Stimulated activated CD4-positive, alpha-beta T cell treated with anti-CD3 and anti-CD28 coated beads, Interleukin-15, amount 100 ng/mL, for 48 hours (primary cell): ENCODE measurements at regions not wholly inside any gene's neighbourhood (a gene's known extent, or its start where the extent isn't known, plus 50 kb on each side); places are given as distances from the start of the nearest gene placed in this dataset.

ENCODE experiments used
- DNase-seq, 2 donors: peaks; one replicate each; pipeline ENCODE4 v3.0.0-alpha.2; 2020; ENCODE audit warnings: low read depth in 2 of 2

DNA sequence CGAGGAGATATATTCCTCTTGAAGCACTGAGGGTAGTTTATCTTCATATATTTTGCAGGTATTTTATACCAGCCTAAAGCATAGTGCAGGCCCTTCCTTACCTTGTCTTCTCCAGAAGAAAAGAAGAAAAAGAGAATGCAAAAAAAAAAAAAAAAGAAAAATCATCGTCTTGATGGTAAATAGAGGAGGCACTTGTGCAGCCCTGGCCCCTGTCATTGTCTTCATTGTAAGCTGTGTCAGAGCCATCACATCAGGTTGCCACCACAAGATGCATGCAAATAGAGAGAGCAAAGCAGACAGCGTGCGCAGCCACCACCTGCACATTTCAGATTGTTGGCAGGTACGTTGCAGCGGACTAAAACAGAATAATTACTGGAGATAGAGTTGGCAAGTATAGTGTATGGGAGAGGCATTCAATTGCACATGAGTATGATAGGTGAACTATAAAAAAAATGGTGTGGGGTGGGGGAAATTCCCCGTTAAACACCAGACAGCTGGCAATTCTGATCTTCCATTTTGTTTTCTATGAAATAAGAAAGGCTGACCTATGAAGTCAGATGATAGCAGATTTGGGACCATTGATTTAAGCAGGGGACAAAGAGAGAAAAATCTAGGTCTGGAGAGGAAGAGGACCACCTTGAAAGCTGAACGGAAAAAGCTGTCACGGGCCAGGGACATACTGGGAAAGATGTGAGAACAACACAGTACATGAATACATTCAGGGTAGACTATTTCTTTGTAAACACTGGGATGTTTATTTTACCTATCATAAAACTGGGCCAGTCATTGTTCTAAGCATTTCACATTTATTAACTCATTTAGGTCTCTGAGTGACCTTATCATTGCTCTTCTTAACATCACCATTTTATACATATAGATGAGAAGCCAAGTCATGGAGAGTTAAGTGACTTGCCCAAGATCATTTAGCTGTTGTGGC, 306.3 kb upstream of the SP8 start:
- DNase-seq = no peak

DNA sequence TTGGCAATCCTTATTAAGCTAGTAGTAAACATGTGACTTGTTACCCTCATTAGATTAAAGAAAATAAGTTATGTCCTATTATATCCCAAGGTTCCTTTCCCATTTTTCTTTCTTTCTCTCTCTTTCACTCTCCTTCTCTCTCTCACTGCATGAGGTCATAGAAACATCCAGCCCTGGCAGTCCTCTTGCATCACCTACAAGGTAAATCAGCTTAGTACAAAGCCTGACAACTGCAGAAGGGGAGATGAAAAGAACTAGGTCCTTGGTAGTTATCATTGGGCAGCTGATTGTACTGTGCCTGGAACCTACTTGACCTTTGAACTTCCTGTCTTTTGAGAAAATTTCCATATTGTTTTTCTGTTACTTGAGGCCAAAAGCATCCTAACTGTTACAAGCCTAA, 307.9 kb upstream of the SP8 start:
- no peak for DNase-seq

DNA sequence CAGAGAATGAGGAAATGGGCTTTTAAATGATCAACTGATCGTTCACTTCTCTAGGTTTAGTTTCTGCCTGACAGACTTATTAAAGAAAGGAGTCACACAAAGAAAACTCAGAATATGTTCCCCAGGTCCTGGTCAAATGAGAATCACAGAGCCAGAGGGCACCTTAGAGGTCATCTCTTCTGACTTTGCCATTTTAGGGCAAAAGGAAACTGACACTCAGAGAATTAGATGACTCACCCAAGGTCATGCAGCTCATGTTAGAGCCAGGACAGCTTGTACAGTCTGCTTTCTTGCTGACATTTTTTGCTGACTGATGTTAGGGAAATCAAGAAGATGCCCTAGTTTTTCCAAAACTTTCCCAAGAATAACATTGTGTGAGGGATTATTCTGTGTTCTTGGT, 312.7 kb upstream of the SP8 start:
- no peak for DNase-seq

DNA sequence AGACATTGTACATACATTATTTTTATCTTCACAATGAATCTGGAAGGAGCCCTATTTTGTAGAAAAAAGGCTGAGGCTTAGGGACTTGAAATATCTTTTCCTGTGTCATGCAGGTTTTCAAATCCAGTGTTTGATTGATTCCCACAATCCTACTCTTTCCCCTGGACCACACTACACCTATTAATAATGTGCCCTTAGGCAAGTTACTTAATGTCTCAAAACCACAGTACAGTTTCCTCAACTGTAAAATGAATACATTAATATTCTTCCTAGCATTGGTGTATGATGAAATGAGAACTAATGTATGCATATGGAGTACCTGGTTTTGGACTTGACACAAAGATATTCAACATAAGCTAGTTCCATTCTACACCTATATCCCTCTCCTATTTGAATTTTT, 313.3 kb upstream of the SP8 start:
- DNase-seq = no peak

DNA sequence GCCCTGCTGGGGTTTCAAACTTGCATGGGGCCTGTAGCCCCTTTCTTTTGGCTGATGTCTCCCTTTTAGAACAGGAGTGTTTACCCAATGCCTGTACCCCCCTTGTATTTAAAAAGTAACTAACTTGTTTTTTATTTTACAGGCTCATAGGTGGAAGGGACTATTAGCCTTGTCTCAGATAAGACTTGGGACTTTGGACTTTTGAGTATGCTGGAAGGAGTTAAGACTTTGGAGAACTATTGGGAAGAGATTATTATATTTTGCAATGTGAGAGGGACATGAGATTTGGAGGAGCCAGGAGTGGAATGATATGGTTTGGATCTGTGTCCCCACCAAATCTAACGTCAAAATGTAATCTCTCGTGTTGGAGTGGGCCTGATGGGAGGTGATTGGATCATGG, 314.9 kb upstream of the SP8 start:
- DNase-seq = no peak

DNA sequence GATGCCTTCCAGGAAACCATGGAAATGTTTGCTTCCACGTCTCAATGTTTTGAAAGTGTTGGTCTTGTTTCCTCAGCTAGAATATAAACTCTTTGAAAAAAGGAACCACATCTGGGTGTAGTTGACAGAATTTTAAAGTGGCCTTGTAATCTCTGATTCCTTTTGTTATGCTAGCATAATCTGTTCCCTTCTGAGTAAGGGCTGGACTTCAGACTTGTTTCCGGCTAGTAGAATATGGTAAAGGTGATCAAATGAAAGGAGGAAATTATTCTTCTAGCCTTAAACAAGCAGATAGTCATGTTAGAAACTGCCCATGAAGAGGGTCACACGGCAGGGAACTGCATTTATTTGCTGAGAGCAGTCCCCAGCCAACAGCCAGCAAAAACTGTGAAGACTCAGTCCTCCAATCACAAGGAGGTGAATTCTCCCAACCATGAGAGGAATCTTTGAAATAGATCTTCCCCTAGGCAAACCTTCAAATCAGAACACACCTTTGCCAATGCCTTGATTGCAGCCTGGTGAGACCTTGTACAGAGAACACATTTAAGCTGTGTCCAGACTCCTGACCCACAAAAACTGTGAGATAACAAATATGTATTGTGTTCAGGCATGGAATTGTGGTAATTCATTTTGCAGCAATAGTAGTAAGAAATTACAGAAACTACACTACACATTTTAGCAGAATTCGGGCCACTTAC, 316.9 kb upstream of the SP8 start:
- no peak for DNase-seq

DNA sequence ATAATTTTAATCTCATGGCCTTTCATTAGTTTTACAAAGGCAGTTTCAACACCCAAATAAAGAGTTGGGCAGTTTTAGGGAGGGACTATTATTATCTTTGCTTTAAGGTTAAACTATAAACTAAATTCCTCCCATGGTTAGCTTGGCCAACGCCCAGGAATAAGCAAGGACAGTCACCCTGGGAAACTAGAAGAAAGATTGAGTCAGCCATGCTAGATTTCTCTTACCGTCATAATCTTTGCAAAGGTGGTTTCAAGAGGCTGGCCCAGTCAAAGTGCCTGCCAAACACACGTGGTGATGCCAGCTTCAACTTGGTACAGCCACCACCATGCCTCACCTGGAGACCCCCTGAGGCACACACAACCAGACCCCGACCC, 317.4 kb upstream of the SP8 start:
- no peak for DNase-seq

DNA sequence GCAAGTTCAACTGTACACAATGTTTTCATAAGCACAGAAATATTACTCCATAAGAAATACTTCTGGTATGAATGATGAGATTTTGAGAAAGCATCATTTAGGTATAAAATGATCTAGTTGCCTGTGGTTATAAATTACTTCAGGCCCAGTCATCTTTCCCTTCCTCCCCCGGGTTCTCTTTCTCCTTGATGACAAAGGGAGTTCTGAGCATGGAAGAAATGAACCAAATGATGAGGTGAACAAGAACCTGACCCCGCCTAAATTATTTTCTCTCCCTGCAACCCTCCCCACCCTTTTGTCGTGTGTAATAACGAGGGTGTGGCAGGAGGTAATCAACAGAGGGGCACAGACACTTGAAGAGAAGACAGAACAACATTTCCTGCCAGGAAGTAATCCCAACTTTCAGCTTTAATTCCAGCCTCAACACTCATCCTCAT, 319.6 kb upstream of the SP8 start:
- no peak for DNase-seq

DNA sequence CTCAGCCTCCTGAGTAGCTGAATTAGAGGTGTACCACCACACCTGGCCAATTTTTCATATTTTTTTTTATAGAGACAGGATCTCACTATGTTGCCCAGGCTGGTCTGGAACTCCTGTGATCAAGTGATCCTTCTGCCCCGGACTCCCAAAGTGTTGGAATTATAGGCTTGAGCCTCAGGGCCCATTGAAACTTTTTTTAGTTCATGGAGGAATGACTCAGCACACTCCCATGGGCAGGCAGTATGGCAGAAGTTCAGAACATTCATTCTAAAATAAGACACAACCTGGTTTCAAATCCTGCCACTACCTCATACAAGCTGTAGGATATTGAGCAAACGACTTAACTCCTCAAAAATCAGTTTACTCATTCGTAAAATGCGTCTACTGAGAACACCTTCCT, 320.4 kb upstream of the SP8 start:
- no peak for DNase-seq

DNA sequence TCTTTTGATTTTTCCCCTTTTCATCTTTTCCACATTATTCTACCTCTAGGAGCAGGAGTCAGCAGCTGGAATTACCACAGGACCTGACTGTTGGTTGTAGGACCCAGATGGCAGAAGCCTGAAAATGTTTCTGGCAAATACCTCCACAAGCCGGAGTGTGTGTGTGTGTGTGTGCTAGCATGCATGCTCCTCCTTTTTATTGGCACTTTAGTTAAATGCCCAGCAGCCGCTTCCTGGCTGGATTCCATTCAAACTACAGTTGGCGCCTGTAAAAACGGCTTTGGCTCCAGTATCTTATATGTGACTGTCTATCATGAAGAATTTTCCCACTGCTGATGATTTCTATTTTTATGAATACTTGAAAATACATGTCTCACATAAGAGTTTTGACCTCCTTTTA, 319.7 kb upstream of the SP4 start:
- no peak for DNase-seq

DNA sequence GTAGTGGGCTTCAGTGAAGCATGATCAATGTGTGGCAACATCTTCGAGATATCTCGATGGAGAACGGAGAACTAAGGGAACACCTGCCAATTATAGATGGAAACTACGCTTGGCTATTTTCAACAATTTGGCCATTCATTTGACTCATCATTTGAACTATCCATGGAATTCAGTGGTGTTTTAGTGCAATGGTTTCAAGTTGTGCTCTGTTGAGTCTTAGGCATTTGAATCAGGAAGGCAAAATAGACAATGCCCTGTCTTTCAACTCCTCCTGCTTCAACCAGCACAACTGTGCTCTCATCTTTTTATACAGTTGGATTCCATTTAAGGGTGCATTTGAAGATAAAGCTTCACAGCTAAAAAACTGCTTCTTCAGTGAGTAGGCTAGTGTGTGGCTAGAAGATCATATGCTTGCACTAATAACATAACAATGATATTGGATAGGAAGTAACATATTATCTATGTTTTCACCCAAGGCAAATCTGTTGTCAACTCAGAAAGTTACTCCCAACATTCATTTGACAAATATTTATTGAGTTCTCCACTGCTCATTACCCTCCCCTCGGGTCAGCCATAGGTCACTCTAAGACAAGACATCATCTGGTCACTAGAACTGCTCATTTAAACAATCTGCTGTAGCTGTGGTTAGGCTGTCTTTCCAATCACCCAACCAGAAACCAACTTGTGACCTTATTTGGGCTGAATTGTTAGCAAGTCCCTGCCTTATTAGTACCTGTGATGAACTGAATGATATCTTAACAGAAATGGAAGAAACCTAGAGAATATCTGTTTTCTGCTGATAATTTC, 314.1 kb upstream of the SP4 start:
- no peak for DNase-seq

DNA sequence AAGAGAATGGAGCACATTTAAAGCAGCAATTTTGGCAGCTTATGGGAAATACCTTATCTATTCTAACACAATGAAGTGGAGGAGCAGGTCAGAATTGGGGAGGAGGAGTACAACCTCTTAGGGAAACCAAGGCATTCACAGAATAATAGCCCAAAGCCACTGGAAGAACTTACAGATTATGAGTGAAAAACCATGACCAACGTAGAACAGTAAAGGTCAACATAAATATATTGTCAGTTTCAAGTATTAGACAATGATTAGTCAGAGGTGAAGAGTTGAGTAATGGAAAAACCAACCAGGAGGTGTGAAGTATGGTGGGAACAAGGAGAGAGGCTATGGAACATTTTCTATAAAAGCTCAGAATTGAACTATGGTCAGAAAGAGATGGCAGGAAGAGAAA, 304.3 kb upstream of the SP4 start:
- no peak for DNase-seq

DNA sequence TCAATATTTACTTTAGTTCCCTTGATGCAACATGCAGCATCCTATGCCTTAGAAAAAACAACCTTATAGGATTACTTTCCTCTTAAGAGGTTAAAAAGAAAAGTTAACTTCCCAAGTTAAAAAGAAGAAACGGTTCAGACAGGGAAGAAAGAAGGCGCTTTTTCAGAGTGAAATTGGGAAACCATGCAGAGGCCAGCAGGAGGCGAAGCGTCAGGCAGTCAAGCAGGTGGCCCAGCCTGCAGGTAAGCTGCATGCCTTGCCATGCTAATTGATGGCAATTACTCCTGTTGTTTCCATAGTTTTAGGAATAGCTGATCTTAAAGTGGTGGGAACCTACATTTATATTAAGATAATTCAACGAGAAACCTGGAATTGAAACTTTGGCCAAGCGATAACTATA, 302.6 kb upstream of the SP4 start:
- no peak for DNase-seq

DNA sequence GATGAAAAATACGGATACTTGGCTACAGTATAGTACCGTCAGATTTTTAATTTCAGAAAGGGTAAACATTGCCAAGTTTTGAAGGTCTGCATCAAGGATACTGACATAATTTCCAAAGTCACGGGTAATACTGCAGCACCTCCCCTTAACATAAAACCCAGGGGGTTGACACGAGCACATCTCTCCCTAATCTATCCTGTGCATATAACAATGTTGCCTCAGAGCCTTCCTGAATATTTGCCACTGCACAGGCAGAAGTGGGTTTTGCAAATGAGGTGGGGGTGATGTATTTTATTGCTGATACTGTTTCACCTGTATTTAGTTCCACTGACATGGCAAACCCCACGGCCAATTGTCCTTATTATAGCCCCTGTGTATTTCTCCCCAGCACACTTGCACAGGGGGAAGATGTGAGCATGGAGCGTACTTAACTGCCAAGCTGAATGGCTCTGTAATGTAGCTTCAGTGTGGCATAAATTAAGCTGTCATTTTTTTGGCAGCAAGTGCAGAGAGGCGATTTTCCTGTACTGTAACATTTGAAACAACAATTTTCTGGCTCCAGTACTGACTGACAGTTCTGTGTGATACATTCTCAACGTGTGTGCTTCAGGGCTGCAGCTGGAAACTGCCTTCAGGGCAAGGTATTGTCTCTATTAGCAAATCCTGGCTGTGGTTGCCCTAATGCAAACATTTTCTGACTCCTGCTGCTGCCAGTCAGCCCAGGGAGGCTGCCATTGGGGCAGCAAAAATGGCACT, 299.6 kb upstream of the SP4 start:
- DNase-seq = no peak

DNA sequence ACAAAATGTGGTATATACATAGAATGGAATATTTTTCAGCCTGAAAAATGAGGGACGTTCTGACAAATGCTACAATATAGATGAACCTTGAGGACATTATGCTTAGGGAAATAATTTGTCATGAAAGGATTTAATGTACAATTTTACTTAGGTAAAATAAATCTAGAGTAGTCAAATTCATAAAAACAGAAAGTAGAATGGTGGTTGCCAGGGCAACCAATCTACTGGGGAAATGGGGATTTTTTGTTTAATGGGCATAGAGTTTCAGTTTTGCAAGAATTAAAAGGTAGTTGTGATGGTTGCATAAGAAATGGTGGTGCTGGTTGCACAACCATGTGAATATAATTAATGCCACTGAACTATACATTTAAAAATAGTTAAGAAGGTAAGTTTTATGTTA, 296.0 kb upstream of the SP4 start:
- no peak for DNase-seq

DNA sequence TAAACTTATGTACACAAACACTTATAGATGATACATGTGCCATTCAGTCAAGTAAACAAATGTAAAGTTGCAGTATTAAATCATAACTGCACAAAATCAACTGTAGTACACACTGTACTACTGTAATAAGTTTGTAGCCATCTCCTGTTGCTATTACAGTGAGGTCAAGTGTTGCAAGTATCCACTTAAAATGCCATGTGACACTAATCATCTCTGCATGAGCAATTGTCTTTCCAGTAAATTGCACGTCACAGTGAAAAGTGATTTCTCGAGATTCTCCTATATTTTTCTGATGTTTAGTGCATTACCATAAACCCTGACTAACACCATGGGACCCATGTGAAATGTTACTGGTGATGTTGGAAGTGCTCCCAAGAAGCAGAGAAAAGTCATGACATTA, 293.3 kb upstream of the SP4 start:
- DNase-seq = no peak

DNA sequence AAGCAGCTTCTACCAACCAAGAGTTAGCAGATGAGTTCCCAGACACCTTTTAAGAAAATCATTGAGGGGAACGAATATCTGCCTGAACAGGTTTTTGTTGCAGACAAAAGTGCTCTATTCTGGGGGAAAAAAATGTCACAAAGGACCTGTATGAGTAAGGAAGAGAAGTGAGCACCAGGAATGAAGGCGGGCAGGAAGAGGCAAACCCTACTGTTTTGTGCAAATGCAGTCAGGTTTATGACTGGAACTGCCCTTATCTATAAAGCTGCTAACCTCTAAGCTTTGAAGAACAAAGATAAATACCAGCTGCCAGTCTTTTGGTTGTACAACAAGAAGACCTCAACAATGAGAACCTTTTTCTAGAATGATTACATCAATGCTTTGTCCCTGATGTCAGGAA, 292.4 kb upstream of the SP4 start:
- DNase-seq = no peak

DNA sequence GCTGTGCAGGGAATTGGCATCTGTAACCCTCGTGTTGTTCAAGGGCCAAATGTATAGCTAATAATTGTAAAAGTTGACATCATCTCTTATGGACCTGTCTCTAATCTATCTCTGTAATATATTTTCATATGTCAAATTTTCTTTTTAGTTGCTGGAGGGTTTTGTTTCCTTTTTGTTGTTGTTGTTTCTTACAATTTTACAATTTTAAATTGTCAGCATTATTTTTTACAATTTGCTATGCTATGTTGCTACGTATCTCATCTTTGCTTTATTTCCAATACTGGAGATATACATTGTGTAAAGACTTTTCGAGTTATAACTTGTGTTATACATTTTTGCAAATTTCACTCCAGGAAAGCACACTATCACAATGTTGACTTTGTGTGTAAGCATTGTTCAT, 290.2 kb upstream of the SP4 start:
- no peak for DNase-seq

DNA sequence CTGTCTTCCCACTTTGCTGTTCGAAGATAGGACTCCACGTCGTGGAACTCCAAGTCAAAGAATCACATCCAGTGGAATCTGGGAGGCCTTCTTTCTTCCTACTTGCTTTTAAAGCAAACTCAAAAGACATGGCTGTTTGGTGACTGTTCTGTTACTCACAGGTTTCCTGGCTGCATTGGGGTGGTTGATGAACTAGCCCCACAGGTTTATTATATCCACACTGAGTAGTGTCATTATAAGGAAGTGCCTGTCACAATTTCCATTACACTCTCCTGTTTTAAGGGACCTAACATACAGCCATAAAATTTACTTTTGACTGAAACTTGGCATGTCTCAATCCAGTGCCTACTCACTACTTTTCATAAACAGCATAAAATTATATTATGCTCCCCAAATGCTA, 287.3 kb upstream of the SP4 start:
- DNase-seq = no peak

DNA sequence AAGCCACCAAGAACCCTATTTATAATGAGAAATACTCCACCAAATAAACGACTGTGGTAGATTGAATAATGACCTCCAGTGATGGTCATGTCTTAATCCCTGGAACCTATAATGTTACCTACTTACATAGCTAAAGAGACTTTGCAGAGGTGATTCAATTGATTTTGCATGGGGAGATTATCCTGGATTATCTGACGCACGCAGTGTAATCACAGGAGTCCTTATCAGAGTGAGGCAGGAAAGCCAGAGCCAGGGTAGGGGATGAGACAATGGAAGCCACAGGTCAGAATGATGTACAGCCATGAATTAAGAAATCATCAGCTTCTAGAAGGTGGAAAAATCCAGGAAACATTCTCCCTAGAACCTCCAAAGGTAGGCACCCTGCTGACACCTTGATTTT, 286.4 kb upstream of the SP4 start:
- no peak for DNase-seq

DNA sequence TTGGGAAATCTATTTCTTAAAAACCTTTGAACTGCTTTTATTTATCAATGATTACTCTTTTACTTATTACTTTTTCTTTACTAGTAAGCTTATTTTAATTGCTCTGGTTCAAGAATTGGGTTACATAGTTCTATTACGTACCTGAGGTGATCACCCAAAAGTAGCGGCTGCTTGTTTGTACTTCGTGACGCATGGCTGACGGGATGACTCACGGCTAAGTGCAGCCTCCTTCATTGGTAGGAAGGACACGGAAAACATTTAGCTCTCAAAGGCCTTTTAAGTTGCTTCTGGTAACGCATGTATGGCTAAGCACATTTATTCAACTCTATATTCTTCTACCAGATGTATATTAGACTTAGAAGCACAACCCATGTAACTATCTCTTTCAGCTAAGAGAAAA, 285.8 kb upstream of the SP4 start:
- DNase-seq = no peak
